ENCODE measurements at regions not wholly inside any gene's neighbourhood (a gene's known extent, or its start where the extent isn't known, plus 50 kb on each side); places are given as distances from the start of the nearest gene placed in this dataset.

DNA sequence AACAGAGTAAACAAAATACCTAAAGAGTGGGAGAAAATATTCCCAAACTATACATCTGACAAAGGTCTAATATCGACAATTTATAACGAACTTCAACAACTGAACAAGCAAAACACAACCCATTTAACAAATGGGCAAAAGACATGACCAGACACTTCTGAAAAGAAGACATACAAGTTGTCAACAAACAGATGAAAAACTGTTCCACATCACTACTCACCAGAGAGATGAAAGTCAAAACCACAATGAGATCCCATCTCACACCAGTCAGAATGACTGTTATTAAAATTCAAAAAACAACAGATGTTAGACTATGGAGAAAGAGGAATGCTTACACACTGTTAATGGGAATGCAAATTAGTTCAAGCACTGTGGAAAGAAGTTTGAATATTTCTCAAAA lies 233.8 kb upstream of the EDNRB start:
- Histone ChIP-seq H3F3A (replicated peaks; ENCODE audit: low read depth) (no peaks in the 10 kb centered on the region), H3K79me2 (replicated peaks; ENCODE audit: insufficient read depth) (no peaks in the 10 kb centered on the region), H3K4me1 (ENCODE audit: insufficient read depth) (no peaks in the 10 kb centered on the region), H3K27me3 (ENCODE audit: insufficient read depth) (no peaks in the 10 kb centered on the region), H4K20me1 (replicated peaks; ENCODE audit: insufficient read depth) (no peaks in the 10 kb centered on the region), H3K36me3 (ENCODE audit: insufficient read depth) (no peaks in the 10 kb centered on the region), H3K4me2 (no peak overlapping the region), H2AFZ (no peak overlapping the region), H3K4me3 (no peak overlapping the region), H3K9me2 (ENCODE audit: insufficient read depth) (0 out of 2 replicates have a peak, but pooled peaks cover 6% of the 10 kb centered on the region), H3K27ac (ENCODE audit: low read depth) (no peak overlapping the region)
- no peaks in the 10 kb centered on the region for H3K27me3 Mint-ChIP-seq (ENCODE audit: insufficient read depth, low read depth, poor library complexity)
- no peaks in the 10 kb centered on the region for H3K4me1 Mint-ChIP-seq
- H3K4me3 Mint-ChIP-seq: no peak overlapping the region
- ATAC-seq (no peak), DNase-seq (ENCODE audit: low spot score) (no peak)
- TF ChIP-seq POLR2AphosphoS5 (IDR thresholded peaks at IDR 0.05; ENCODE audit: low read depth) (no peak), ZNF114 (CRISPR knock-in tag; IDR thresholded peaks at IDR 0.05) (no peak)
- no peak overlapping the region for H3K27ac Mint-ChIP-seq
- no peaks in the 10 kb centered on the region; the same call in 2 of the 3 replicates for H3K9me3 Mint-ChIP-seq
- no peaks in the 10 kb centered on the region for H3K36me3 Mint-ChIP-seq (ENCODE audit: low read depth)

DNA sequence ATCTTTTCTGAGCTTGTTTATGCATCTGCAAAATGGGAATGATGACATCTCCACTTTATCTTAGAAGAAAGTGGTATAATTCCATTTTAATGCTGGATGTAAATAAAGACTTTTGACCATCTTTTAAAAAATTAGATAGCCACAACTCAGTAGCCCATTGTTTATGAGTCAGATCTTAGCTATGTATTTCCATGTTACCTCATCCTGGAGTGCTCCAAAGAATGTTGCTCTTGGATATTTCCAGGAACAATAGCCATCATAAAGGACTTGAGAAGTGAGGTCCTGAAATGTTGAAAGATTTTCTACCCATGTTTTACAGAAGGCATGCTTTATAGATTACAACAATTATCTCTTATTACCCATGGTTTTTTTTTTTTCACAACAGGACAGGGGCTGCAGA lies 229.3 kb upstream of the EDNRB start:
- no peak for DNase-seq (ENCODE audit: low spot score)
- H3K4me2 ChIP-seq: no peak overlapping the region
- no peaks in the 10 kb centered on the region for H3K4me1 ChIP-seq (ENCODE audit: insufficient read depth)
- no peak overlapping the region; the same call in 1 of the 2 replicates for H3K27ac Mint-ChIP-seq
- no peak for ATAC-seq
- no peaks in the 10 kb centered on the region for H3K36me3 Mint-ChIP-seq (ENCODE audit: low read depth)
- H3K27me3 Mint-ChIP-seq (ENCODE audit: insufficient read depth, low read depth, poor library complexity): no peaks in the 10 kb centered on the region
- H3K4me3 Mint-ChIP-seq: no peak overlapping the region
- H3F3A ChIP-seq (replicated peaks; ENCODE audit: low read depth): no peaks in the 10 kb centered on the region
- H3K36me3 ChIP-seq (ENCODE audit: insufficient read depth): no peaks in the 10 kb centered on the region
- H4K20me1 ChIP-seq (replicated peaks; ENCODE audit: insufficient read depth): no peaks in the 10 kb centered on the region
- no peaks in the 10 kb centered on the region for H3K4me1 Mint-ChIP-seq
- H3K27ac ChIP-seq (ENCODE audit: low read depth): no peak overlapping the region
- H3K27me3 ChIP-seq (ENCODE audit: insufficient read depth): no peaks in the 10 kb centered on the region
- H3K79me2 ChIP-seq (replicated peaks; ENCODE audit: insufficient read depth): no peaks in the 10 kb centered on the region
- no peaks in the 10 kb centered on the region for H3K9me2 ChIP-seq (ENCODE audit: insufficient read depth)
- H2AFZ ChIP-seq: no peak overlapping the region
- no peaks in the 10 kb centered on the region; the same call in 2 of the 3 replicates for H3K9me3 Mint-ChIP-seq
- H3K4me3 ChIP-seq: no peak overlapping the region
- TF ChIP-seq NANOG (IDR thresholded peaks at IDR 0.05; ENCODE audit: borderline replicate concordance) (no peak), ZNF331 (CRISPR knock-in tag; IDR thresholded peaks at IDR 0.05; ENCODE audit: low read depth) (no peak), CREB1 (CRISPR knock-in tag; IDR thresholded peaks at IDR 0.05; ENCODE audit: low read depth) (no peak), EZH2 (IDR thresholded peaks at IDR 0.05; ENCODE audit: low read depth, unreplicated experiment) (no peak)
- TF ChIP-seq, protein P1, sequence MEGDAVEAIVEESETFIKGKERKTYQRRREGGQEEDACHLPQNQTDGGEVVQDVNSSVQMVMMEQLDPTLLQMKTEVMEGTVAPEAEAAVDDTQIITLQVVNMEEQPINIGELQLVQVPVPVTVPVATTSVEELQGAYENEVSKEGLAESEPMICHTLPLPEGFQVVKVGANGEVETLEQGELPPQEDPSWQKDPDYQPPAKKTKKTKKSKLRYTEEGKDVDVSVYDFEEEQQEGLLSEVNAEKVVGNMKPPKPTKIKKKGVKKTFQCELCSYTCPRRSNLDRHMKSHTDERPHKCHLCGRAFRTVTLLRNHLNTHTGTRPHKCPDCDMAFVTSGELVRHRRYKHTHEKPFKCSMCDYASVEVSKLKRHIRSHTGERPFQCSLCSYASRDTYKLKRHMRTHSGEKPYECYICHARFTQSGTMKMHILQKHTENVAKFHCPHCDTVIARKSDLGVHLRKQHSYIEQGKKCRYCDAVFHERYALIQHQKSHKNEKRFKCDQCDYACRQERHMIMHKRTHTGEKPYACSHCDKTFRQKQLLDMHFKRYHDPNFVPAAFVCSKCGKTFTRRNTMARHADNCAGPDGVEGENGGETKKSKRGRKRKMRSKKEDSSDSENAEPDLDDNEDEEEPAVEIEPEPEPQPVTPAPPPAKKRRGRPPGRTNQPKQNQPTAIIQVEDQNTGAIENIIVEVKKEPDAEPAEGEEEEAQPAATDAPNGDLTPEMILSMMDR (conservative IDR thresholded peaks at IDR 0.05; ENCODE audit: low read depth in 2 of 2): no peak
- TF ChIP-seq, protein P2, sequence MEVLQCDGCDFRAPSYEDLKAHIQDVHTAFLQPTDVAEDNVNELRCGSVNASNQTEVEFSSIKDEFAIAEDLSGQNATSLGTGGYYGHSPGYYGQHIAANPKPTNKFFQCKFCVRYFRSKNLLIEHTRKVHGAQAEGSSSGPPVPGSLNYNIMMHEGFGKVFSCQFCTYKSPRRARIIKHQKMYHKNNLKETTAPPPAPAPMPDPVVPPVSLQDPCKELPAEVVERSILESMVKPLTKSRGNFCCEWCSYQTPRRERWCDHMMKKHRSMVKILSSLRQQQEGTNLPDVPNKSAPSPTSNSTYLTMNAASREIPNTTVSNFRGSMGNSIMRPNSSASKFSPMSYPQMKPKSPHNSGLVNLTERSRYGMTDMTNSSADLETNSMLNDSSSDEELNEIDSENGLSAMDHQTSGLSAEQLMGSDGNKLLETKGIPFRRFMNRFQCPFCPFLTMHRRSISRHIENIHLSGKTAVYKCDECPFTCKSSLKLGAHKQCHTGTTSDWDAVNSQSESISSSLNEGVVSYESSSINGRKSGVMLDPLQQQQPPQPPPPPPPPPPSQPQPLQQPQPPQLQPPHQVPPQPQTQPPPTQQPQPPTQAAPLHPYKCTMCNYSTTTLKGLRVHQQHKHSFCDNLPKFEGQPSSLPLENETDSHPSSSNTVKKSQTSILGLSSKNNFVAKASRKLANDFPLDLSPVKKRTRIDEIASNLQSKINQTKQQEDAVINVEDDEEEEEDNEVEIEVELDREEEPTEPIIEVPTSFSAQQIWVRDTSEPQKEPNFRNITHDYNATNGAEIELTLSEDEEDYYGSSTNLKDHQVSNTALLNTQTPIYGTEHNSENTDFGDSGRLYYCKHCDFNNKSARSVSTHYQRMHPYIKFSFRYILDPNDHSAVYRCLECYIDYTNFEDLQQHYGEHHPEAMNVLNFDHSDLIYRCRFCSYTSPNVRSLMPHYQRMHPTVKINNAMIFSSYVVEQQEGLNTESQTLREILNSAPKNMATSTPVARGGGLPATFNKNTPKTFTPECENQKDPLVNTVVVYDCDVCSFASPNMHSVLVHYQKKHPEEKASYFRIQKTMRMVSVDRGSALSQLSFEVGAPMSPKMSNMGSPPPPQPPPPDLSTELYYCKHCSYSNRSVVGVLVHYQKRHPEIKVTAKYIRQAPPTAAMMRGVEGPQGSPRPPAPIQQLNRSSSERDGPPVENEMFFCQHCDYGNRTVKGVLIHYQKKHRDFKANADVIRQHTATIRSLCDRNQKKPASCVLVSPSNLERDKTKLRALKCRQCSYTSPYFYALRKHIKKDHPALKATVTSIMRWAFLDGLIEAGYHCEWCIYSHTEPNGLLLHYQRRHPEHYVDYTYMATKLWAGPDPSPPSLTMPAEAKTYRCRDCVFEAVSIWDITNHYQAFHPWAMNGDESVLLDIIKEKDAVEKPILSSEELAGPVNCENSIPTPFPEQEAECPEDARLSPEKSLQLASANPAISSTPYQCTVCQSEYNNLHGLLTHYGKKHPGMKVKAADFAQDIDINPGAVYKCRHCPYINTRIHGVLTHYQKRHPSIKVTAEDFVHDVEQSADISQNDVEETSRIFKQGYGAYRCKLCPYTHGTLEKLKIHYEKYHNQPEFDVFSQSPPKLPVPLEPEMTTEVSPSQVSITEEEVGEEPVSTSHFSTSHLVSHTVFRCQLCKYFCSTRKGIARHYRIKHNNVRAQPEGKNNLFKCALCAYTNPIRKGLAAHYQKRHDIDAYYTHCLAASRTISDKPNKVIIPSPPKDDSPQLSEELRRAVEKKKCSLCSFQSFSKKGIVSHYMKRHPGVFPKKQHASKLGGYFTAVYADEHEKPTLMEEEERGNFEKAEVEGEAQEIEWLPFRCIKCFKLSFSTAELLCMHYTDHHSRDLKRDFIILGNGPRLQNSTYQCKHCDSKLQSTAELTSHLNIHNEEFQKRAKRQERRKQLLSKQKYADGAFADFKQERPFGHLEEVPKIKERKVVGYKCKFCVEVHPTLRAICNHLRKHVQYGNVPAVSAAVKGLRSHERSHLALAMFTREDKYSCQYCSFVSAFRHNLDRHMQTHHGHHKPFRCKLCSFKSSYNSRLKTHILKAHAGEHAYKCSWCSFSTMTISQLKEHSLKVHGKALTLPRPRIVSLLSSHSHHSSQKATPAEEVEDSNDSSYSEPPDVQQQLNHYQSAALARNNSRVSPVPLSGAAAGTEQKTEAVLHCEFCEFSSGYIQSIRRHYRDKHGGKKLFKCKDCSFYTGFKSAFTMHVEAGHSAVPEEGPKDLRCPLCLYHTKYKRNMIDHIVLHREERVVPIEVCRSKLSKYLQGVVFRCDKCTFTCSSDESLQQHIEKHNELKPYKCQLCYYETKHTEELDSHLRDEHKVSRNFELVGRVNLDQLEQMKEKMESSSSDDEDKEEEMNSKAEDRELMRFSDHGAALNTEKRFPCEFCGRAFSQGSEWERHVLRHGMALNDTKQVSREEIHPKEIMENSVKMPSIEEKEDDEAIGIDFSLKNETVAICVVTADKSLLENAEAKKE (CRISPR knock-in tag; IDR thresholded peaks at IDR 0.05): no peak
- TF ChIP-seq, protein P3, sequence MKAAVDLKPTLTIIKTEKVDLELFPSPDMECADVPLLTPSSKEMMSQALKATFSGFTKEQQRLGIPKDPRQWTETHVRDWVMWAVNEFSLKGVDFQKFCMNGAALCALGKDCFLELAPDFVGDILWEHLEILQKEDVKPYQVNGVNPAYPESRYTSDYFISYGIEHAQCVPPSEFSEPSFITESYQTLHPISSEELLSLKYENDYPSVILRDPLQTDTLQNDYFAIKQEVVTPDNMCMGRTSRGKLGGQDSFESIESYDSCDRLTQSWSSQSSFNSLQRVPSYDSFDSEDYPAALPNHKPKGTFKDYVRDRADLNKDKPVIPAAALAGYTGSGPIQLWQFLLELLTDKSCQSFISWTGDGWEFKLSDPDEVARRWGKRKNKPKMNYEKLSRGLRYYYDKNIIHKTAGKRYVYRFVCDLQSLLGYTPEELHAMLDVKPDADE (IDR thresholded peaks at IDR 0.05): no peak
- TF ChIP-seq, protein P4, sequence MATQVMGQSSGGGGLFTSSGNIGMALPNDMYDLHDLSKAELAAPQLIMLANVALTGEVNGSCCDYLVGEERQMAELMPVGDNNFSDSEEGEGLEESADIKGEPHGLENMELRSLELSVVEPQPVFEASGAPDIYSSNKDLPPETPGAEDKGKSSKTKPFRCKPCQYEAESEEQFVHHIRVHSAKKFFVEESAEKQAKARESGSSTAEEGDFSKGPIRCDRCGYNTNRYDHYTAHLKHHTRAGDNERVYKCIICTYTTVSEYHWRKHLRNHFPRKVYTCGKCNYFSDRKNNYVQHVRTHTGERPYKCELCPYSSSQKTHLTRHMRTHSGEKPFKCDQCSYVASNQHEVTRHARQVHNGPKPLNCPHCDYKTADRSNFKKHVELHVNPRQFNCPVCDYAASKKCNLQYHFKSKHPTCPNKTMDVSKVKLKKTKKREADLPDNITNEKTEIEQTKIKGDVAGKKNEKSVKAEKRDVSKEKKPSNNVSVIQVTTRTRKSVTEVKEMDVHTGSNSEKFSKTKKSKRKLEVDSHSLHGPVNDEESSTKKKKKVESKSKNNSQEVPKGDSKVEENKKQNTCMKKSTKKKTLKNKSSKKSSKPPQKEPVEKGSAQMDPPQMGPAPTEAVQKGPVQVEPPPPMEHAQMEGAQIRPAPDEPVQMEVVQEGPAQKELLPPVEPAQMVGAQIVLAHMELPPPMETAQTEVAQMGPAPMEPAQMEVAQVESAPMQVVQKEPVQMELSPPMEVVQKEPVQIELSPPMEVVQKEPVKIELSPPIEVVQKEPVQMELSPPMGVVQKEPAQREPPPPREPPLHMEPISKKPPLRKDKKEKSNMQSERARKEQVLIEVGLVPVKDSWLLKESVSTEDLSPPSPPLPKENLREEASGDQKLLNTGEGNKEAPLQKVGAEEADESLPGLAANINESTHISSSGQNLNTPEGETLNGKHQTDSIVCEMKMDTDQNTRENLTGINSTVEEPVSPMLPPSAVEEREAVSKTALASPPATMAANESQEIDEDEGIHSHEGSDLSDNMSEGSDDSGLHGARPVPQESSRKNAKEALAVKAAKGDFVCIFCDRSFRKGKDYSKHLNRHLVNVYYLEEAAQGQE (IDR thresholded peaks at IDR 0.05; ENCODE audit: unreplicated experiment): no peak

All from GM23338 (cell line).